Jurkat, Clone E6-1 (cell line): ENCODE measurements at regions not wholly inside any gene's neighbourhood (a gene's known extent, or its start where the extent isn't known, plus 50 kb on each side); places are given as distances from the start of the nearest gene placed in this dataset.
"Not testable (repeated sequence)": the region's sequence is repeated elsewhere in the genome, so short reads cannot be mapped to it uniquely, and the experiment has no call there.

Experiments used
- DNase-seq: peaks from one replicate; pipeline ENCODE4 v3.0.0-alpha.2; 2011; ENCODE audit warnings: low read depth, low spot score
- H3K4me3 ChIP-seq: 2 replicates; pipeline ENCODE4 v1.5.1; 2011; ENCODE audit warnings: mild to moderate bottlenecking, low read length, control low read depth, moderate library complexity

GRCh38 chr1:198948895-198949659 lies 310.2 kb downstream of the PTPRC start:
- H3K4me3 ChIP-seq: no peak overlapping the region
- no peak for DNase-seq

- no peak overlapping the region for H3K4me3 ChIP-seq
- no peak for DNase-seq
Observed at GRCh38 chr1:198950036-198950435, 311.2 kb downstream of the PTPRC start.

DNA sequence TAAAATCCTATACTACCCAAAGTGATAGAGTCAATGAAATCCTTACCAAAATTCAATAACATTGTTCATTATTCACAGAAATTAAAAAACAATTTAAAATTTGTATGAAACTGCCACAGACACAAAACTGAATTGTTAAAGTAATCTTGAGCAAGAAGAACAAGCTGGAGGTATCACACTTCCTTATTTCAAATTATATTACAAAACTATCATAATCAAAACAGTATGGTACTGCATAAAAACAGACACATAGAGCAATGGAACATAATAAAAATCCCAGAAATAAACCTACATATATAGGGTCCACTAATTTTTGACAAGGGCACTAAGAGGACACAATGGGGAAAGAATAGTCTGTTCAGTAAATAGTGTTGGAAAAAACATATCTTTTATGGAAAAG lies 316.2 kb downstream of the PTPRC start:
- DNase-seq: no peak
- H3K4me3 ChIP-seq: no peak overlapping the region

DNA sequence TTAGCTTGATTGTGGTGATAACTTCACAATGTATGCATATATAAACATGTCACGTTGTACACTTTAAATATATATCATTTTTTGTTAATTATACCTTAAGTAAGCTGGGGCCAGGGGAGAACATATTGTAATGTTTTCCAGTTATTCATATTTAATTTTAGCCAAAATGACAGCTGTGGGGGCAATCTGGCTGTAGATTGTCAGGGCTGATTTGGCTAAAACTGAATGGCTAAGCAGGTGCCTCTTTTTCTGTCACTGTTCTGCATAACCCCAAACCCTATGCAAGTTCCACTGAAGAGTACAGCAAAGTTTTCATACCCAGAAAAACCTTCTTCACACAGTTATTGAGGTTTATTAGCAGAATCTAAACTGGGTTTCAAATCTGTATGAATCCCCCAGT lies 318.2 kb downstream of the PTPRC start:
- no peak for DNase-seq
- no peak overlapping the region for H3K4me3 ChIP-seq

DNA sequence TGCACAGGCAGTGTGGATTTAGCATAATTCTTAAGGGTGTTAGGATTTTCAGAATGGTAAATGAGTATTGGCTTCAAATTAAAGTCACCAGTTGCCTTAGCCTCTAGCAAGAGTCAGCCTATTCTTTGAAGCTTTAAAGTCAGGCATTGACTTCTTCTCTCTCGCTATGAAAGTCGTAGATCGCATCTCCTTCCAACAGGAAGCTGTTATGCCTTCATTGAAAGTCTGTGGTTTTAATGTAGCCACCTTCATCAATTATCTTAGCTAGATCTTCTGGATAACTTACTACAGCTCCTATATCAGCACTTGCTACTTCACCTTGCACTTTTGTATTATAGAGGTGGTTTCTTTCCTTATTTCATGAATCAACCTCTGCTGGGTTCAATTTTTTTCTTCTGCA lies 320.2 kb downstream of the PTPRC start:
- peak; percentile 95 for DNase-seq
- H3K4me3 ChIP-seq: no peak overlapping the region; the same call in 1 of the 2 replicates

GRCh38 chr1:198959676-198960075 lies 320.8 kb downstream of the PTPRC start:
- peak; percentile 58 for DNase-seq
- peak overlapping the region; percentile 5 for H3K4me3 ChIP-seq

- not testable (repeated sequence) for DNase-seq, H3K4me3 ChIP-seq
Observed at GRCh38 chr1:198963796-198964195, 325.0 kb downstream of the PTPRC start.

- no peak for DNase-seq
- H3K4me3 ChIP-seq: no peak overlapping the region
Observed at GRCh38 chr1:198966519-198966918, 327.7 kb downstream of the PTPRC start.

DNA sequence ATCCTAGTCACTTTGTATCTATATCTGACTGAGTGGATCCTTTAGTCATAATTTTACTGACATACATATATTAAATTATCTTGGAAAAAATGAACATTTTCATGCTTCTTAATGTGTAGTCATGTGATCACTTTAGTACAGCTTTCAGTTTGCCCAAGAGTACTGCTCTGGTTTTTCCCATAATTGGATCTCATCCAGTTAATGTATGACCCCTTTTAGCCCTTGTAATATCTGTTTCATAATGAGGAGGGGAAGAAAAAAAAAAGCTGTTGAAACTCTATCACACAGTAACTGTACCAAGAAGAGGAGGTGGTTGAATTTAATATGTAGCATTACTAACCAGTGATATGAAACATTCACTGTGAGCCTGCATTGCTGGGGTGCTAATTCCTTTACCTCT lies 328.7 kb downstream of the PTPRC start:
- DNase-seq: no peak
- no peak overlapping the region for H3K4me3 ChIP-seq

DNA sequence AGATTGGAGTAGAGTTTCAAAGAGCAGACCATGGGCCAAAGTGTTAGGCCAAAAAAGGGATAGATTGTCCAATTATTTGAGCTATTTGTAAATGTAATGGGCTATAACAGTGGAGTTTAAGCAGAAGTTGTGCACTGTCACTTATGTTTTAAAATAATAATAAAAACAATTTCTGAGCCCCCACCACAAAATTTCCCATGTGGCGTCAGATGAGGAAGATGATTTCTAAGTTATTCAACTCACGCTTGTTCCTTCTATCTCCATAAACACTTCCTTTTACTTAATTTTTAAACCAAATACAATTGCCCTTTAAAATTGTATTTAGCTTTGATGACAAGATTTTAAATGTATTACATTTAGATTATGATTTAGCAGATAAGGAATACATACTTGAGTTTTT lies 330.0 kb downstream of the PTPRC start:
- DNase-seq: no peak
- no peak overlapping the region for H3K4me3 ChIP-seq

DNA sequence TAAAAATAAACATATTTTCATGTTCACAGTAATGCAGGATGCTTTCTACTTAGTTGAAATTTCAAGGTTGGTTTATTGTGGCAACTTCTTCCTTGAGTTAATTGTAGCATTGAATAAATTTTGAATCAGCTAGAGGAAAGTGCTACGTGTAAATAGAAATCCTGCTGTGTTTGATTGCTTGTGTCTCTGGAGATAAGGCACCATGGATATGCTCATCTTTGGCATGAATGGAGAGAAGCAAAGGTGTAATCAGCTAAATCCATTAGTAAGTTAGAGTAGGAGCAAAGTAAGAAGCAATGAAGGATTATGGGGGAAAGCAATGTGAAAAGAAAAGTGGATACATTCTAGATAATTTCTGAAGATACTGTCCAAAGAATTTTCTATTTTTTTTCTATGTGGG lies 331.1 kb downstream of the PTPRC start:
- DNase-seq: no peak
- H3K4me3 ChIP-seq: no peak overlapping the region

- DNase-seq: no peak
- H3K4me3 ChIP-seq: no peak overlapping the region
Observed at GRCh38 chr1:198970916-198971315, 332.1 kb downstream of the PTPRC start.

DNA sequence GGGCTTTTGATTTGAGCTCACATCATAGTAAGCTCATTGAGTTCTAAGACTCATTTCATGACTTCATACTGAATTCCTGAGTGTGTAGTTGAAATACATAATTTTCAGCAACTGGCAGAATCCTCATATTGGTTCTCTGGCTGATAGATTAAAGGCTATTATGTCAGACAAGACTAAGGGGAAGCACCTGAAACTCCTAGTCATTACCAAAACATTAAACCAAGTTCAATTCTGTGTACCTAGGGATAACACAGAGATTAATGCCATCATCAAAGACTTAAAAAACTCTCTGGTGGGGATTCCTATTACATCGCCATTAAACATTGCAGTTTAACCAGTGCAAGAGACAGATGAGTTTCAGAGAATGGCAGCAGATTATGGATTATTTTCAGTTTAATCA lies 339.1 kb downstream of the PTPRC start:
- no peak overlapping the region for H3K4me3 ChIP-seq
- DNase-seq: no peak

- no peak overlapping the region for H3K4me3 ChIP-seq
- no peak for DNase-seq
Observed at GRCh38 chr1:198978523-198978922, 339.7 kb downstream of the PTPRC start.

DNA sequence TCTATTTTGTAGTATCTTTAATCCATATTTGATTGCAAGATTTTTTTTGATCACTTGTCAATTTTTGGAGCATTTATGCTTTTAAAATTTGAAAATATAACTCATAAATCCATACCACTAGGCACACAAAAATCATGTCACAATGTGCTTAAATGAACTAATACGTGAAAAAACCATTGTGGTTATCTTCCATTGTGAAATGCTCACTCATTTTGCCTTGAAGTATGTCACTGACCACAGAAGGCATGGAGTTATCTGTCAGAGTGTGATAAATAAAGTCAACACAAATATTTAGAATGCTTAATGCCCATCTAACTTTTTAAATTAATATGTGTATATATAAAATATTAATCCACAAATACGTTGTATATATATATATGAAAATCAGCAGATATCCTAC lies 347.2 kb downstream of the PTPRC start:
- DNase-seq: no peak
- H3K4me3 ChIP-seq: no peak overlapping the region

- no peak overlapping the region for H3K4me3 ChIP-seq
- DNase-seq: no peak
Observed at GRCh38 chr1:198986442-198986841, 347.6 kb downstream of the PTPRC start.

DNA sequence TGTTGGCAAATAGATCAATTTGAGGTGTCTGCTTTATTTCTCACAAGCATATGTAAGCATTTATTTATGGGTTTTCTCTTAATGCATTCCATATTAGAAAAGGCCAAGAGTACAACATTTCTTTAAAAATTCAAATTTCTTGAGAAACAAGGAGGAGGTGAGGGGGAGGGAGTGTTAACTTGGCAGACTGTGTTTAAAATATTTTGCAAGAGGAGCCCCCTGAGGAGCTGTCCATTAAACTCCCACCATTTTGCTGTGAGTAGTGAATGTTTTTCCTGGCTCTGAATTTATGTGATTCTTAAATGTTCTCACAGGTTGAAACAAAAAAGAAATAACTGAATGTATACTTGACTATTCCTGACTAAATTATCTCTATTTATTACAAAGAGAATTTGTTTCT lies 363.8 kb downstream of the PTPRC start:
- no peak overlapping the region for H3K4me3 ChIP-seq
- DNase-seq: no peak

DNA sequence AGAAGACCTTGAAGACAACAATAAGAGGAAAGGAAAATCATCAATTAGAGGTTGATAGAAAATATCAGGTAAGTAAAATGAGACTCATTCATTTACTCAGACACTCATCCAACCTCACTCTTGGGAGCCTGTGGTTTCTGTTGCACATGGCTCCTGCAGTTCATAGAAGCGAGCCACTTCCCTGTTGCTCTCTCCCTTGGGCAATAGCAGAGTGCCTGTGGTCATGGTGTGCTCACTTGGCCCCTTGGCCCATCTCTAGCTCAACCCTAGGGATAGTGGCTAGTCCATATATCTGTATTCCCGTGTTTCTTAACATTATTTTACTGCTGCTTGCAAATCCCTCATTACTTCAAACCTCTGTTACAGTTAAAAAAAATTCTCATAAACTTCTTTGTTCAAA lies 368.6 kb downstream of the PTPRC start:
- no peak for DNase-seq

DNA sequence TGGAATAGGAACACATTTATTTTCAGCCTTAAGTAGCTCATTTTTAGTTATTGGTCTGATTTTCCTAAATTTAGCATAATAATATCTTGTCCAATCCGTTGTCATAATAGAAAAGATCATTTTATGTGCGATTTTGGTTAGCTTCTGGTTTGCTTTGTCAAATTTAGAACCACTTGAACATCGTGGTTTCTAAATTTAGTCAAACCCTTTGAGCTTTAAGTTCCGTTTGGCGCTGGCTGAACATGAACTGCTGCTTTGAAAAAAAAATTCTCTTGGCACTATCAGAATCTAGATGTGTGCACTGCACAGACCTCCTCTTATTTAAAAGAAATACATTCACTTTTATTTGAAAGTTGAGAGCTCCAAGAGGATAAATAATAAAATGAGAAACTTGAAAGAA lies 370.6 kb downstream of the PTPRC start:
- peak overlapping the region; percentile 49 for H3K4me3 ChIP-seq
- no peak for DNase-seq

More for the DNA sequence above, 368.6 kb downstream of the PTPRC start:
- peak overlapping the region; percentile 22 for H3K4me3 ChIP-seq

DNA sequence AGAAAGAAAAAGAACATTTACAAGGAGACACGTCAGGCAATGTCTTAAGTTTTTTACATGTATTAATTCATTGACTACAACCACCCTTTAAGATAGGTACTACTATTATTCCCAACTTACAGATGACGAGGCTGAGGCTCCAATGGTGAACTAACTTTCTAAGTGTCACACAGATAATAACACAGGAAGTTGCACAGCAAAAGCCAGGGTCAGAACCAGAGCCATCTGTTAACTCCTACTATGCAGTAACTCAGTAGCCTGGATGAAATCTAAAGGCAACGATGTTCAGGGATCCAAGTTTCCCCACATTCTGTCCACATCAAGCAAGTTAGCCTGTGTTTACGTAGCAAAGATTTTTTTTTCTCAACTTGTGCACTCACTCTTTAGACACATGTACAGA lies 371.7 kb downstream of the PTPRC start:
- peak; percentile 94 for DNase-seq
- peak overlapping the region; percentile 49 for H3K4me3 ChIP-seq

- no peak for DNase-seq
- peak overlapping the region; percentile 49 for H3K4me3 ChIP-seq
Observed at GRCh38 chr1:199010933-199011332, 372.1 kb downstream of the PTPRC start.
